GM18868 (cell line): ENCODE measurements at regions not wholly inside any gene's neighbourhood (a gene's known extent, or its start where the extent isn't known, plus 50 kb on each side); places are given as distances from the start of the nearest gene placed in this dataset.

Experiments used
- ATAC-seq: cut with Tn5 transposase; IDR thresholded peaks from one replicate; pipeline ENCODE4 v1.9.1; 2021; ENCODE audit warnings: mild to moderate bottlenecking, moderate library complexity; ENCODE audit not compliant: unreplicated experiment

- no peak for ATAC-seq
Observed at GRCh38 chr20:61126369-61127195, 125.5 kb upstream of the CDH4 start.

DNA sequence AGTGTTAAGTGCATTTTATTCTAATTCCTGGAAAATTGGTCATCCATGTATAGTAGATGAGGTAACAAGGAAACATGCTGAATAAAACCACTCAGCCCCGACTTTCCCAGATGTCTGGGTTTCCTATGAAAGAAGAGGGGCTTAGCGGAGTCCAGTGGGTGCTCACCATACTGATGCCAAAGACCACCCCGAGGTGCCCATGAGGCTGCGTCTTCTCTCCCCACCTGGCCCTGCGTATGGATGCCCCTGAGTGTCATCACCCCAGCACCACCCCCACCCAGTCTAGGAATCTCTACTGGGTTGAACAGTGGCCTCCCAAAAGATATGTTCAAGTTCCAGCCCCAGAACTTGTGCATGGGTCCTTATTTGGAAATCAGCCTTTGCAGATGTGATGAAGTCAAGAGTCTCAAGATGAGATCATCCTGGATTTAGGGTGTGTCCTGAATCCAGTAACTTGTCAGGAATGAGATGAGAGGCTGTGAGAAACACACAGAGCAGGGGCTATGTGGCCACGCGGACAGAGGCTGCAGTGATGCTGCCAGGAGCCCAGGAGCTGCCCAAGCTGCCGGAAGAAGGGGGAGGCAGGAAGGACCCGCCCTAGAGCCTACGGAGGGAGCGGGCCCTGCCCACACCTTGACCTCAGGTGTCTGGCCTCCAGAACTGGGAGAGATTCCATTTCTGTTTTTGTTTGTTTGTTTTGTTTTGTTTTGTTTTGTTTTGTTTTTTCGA is 124.6 kb upstream of the CDH4 start:
- ATAC-seq: no peak

- no peak for ATAC-seq
Observed at GRCh38 chr20:61128701-61129269, 123.3 kb upstream of the CDH4 start.

- ATAC-seq: no peak
Observed at GRCh38 chr20:61129311-61129710, 122.8 kb upstream of the CDH4 start.

DNA sequence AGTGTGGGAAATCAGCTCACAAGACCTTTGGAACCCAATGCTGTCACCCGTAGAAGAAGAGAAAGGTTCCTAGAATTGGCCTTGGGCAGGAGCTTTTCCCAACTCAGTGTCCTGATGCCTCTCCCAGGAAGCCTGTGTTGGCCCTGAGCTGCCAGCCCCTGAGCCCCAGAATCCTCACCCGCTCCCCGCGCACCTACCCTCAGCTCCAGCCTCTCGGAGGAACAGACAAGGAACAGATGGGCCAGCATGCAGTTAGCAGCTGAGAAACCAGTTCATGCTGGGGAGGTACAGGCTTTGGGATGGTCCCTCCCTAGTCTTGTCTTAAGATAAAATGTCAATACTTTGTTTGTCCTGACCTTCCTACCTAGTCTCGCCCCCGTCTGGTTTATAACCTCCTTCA is 121.9 kb upstream of the CDH4 start:
- ATAC-seq: no peak

GRCh38 chr20:61131944-61132343 is 120.1 kb upstream of the CDH4 start:
- ATAC-seq: no peak

- no peak for ATAC-seq
Observed at GRCh38 chr20:61133611-61134010, 118.5 kb upstream of the CDH4 start.

DNA sequence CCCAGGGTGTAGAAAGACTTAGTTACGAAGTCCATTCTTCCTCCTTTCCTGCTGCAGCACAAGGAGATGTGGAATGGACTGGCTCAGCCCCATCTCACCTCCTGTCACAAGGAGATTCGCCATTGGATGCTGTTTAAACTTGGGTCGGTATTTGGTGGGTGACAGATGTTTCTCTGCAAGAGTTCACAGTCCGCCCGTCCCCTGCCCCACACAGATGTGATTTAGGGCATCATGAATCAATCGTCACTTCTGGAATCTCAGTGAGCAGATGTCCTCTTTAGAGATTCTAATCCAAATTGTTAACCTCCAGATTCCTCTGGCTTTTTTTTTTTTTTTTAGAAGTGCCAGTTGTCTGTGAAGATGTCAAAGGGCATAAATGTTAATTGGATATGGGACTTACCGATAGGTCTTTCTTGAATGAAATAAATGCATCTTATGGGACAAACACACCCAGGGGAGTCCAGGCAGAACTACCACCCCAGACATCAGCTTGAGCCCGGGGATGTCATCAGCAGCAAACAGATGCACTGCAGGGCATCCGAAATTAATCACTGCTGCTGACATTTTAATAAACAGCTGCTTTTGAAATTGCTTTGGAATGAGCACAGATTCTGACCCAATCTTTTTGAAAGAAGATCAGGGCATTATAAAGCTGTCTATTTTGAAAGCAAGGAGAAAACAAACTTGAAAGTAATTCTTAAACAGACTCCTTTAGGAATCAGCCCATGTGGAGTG is 117.6 kb upstream of the CDH4 start:
- no peak for ATAC-seq

- ATAC-seq: no peak
Observed at GRCh38 chr20:61135266-61135665, 116.8 kb upstream of the CDH4 start.

GRCh38 chr20:61135968-61136367 is 116.1 kb upstream of the CDH4 start:
- ATAC-seq: no peak

- no peak for ATAC-seq
Observed at GRCh38 chr20:61138566-61138965, 113.5 kb upstream of the CDH4 start.

DNA sequence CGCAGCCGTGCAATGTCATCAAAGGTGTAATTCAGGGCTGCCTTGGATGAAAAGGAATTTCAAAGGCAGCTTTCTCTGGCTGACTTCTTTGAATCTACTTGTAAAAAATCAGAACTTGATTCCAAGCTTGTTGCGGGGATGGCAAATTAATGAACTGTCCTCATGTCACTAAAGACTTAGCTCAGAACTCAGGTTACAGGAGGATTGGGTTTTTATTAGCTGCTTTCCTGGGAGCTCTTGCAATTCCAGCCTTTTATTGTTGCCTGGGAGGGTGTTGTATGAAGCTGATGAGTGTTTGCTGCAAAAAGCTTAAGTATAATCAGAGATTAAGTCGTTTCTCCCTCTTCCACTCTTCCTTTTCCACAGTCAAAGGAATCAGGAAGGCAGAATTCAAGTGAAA is 113.0 kb upstream of the CDH4 start:
- ATAC-seq: no peak

DNA sequence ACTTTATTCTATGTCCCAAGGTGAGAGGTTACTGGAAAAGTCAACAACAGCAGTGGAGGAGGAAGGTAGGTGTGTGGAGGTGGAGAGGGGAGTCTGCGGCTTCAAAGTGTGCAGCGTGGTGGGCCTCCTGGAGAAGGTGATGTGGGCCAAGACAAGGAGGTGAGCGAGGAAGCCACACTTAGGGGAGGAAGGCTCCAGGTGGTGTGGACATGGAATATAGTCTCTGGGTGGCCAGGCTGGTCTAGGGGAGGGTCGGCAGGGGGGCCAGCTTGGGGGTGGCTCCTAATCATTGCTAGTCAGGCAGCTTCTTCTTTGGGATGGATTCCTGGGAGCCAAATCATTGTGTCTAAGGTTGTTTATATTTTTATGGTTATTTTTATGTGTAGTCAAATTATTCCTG is 111.5 kb upstream of the CDH4 start:
- ATAC-seq: no peak

DNA sequence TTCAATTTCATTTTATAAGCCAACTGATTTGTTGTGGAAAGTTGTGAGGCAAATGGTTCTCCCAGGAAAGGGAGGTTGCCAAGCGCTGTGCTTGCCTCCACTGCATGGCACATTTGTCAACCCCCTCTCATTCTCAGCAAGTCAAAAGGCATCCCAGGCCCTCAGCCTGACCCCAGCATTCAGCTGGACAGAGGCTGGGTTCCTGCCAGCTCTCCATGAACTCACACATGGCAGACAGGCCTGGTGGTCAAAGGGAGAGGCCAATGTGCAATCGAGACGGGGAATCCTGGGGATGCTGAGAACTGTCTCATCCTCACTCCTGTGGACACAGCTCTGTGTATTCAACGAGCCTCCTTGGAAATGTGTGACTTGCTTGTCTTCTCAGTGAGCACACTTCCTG is 106.0 kb upstream of the CDH4 start:
- no peak for ATAC-seq

GRCh38 chr20:61149636-61150035 is 102.4 kb upstream of the CDH4 start:
- ATAC-seq: no peak

GRCh38 chr20:61157301-61157700 is 94.8 kb upstream of the CDH4 start:
- ATAC-seq: no peak

GRCh38 chr20:61159957-61160686 is 91.9 kb upstream of the CDH4 start:
- ATAC-seq: no peak

DNA sequence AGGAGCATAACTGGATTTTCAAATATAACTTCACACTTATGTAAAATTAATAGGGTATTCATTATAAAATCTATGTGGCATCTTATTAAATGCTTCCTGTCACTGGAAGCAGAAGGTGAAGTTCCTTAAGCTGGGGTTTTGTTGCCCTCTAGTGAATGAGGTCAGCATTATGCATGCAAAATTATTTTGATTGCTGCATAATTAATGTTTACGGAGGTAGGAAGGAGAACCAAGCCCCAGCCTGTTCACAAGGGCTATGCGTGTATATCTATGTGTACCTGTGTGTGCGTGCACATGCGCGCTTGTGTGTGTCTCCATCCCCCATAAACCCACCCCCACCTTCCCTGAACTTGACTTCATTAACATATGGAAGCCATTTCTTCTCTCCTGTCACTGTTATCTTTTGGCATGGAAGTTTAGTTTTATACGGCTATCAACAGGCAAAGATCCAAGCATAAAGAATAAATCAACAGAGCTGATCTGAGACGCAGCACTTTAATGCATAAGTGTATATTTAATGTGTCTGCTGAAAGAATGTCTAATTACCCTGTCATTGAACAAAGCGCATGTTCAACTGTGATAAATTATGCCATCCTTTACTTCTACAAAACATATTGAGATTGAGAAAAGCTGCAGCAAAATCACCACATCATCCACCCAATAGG is 90.2 kb upstream of the CDH4 start:
- no peak for ATAC-seq

GRCh38 chr20:61162451-61162850 is 89.6 kb upstream of the CDH4 start:
- ATAC-seq: no peak

- no peak for ATAC-seq
Observed at GRCh38 chr20:61163031-61163430, 89.0 kb upstream of the CDH4 start.
